Activated CD8-positive, alpha-beta memory T cell treated with anti-CD3 and anti-CD28 coated beads, Interleukin-2, amount 50 U/mL, for 4 hours (primary cell): ENCODE measurements at regions not wholly inside any gene's neighbourhood (a gene's known extent, or its start where the extent isn't known, plus 50 kb on each side); places are given as distances from the start of the nearest gene placed in this dataset.
"Not testable (repeated sequence)": the region's sequence is repeated elsewhere in the genome, so short reads cannot be mapped to it uniquely, and the experiment has no call there.

Source experiments
- DNase-seq: peaks from one replicate; pipeline ENCODE4 v3.0.0-alpha.2; 2020

GRCh38 chr1:29949676-29950075, 713.4 kb downstream of the PTPRU start:
- no peak for DNase-seq

GRCh38 chr1:29948581-29948980, 712.3 kb downstream of the PTPRU start:
- DNase-seq, result no peak

GRCh38 chr1:29946057-29946456, 709.7 kb downstream of the PTPRU start:
- no peak for DNase-seq

GRCh38 chr1:29945426-29945825, 709.1 kb downstream of the PTPRU start:
- no peak for DNase-seq

- DNase-seq, result no peak
Observed at GRCh38 chr1:29944253-29944905, 708.1 kb downstream of the PTPRU start.

- DNase-seq, result no peak
Observed at GRCh38 chr1:29943034-29943433, 706.7 kb downstream of the PTPRU start.

GRCh38 chr1:29939079-29939478, 702.8 kb downstream of the PTPRU start:
- no peak for DNase-seq

GRCh38 chr1:29937356-29937755, 701.0 kb downstream of the PTPRU start:
- no peak for DNase-seq

GRCh38 chr1:29936031-29936544, 699.8 kb downstream of the PTPRU start:
- no peak for DNase-seq

- no peak for DNase-seq
Observed at GRCh38 chr1:29934255-29934772, 698.0 kb downstream of the PTPRU start.

- DNase-seq, result no peak
Observed at GRCh38 chr1:29933067-29933466, 696.7 kb downstream of the PTPRU start.

GRCh38 chr1:29932626-29933025, 696.3 kb downstream of the PTPRU start:
- no peak for DNase-seq

- DNase-seq, result no peak
Observed at GRCh38 chr1:29931477-29932175, 695.3 kb downstream of the PTPRU start.

GRCh38 chr1:29925058-29925457, 688.7 kb downstream of the PTPRU start:
- DNase-seq, result no peak

- DNase-seq, result no peak
Observed at GRCh38 chr1:29924017-29924431, 687.7 kb downstream of the PTPRU start.

- no peak for DNase-seq
Observed at GRCh38 chr1:29921741-29922140, 685.4 kb downstream of the PTPRU start.

- DNase-seq, result no peak
Observed at GRCh38 chr1:29920784-29921183, 684.5 kb downstream of the PTPRU start.

GRCh38 chr1:29920316-29920715, 684.0 kb downstream of the PTPRU start:
- no peak for DNase-seq

GRCh38 chr1:29919041-29919440, 682.7 kb downstream of the PTPRU start:
- not testable (repeated sequence) for DNase-seq

- DNase-seq, result no peak
Observed at GRCh38 chr1:29916656-29917369, 680.5 kb downstream of the PTPRU start.

GRCh38 chr1:29914936-29915335, 678.6 kb downstream of the PTPRU start:
- DNase-seq, result no peak

GRCh38 chr1:29912425-29912824, 676.1 kb downstream of the PTPRU start:
- no peak for DNase-seq

GRCh38 chr1:29909962-29910361, 673.6 kb downstream of the PTPRU start:
- DNase-seq, result no peak

- DNase-seq, result no peak
Observed at GRCh38 chr1:29907596-29907995, 671.3 kb downstream of the PTPRU start.
